MM.1S (cell line): ENCODE measurements at regions not wholly inside any gene's neighbourhood (a gene's known extent, or its start where the extent isn't known, plus 50 kb on each side); places are given as distances from the start of the nearest gene placed in this dataset.

Experiments
- DNase-seq: peaks from one replicate; pipeline ENCODE4 v3.0.0-alpha.2; 2015
- H2AFZ ChIP-seq: fragments of 300-600 bp; sonication (generic); 2 replicates; pipeline ENCODE4 v1.6.0; 2016; ENCODE audit warnings: antibody characterized with exemption, low read length
- H3F3A ChIP-seq: fragments of 300-600 bp; sonication (generic); 2 replicates; pipeline ENCODE4 v1.6.1; 2016; ENCODE audit warnings: mild to moderate bottlenecking, antibody characterized with exemption, low read length, moderate library complexity, mixed read lengths; ENCODE audit not compliant: insufficient read depth
- H3K27ac ChIP-seq: fragments of 300-600 bp; sonication (generic); 2 replicates; pipeline ENCODE4 v1.5.1; 2016; ENCODE audit warnings: mild to moderate bottlenecking, low read length
- H3K27me3 ChIP-seq: fragments of 300-600 bp; sonication (generic); replicated peaks from 2 replicates; pipeline ENCODE4 v1.6.0; 2016; ENCODE audit warnings: low read length; ENCODE audit not compliant: insufficient read depth
- H3K36me3 ChIP-seq: fragments of 300-600 bp; sonication (generic); replicated peaks from 2 replicates; pipeline ENCODE4 v1.6.1; 2016; ENCODE audit warnings: mild to moderate bottlenecking, low read length, mixed read lengths; ENCODE audit not compliant: insufficient read depth
- H3K4me1 ChIP-seq: fragments of 300-600 bp; sonication (generic); 2 replicates; pipeline ENCODE4 v1.6.1; 2016; ENCODE audit warnings: low read length, mixed read lengths
- H3K4me2 ChIP-seq: fragments of 300-600 bp; sonication (generic); 2 replicates; pipeline ENCODE4 v1.6.0; 2016; ENCODE audit warnings: low read depth, low read length
- H3K4me3 ChIP-seq: fragments of 300-600 bp; sonication (generic); 2 replicates; pipeline ENCODE4 v1.5.1; 2016; ENCODE audit warnings: low read length, mixed read lengths
- H3K79me2 ChIP-seq: fragments of 300-600 bp; sonication (generic); 2 replicates; pipeline ENCODE4 v1.6.1; 2016; ENCODE audit warnings: mixed run types, low read length, mixed read lengths
- H3K9ac ChIP-seq: fragments of 300-600 bp; sonication (generic); 2 replicates; pipeline ENCODE4 v1.6.1; 2016; ENCODE audit warnings: low read length, mixed read lengths
- H3K9me2 ChIP-seq: fragments of 300-600 bp; sonication (generic); replicated peaks from 2 replicates; pipeline ENCODE4 v1.6.1; 2016; ENCODE audit warnings: mild to moderate bottlenecking, low read length, mixed read lengths; ENCODE audit not compliant: insufficient read depth
- H3K9me3 ChIP-seq: fragments of 300-600 bp; sonication (generic); replicated peaks from 2 replicates; pipeline ENCODE4 v1.6.1; 2016; ENCODE audit warnings: mild to moderate bottlenecking, low read length, mixed read lengths; ENCODE audit not compliant: insufficient read depth
- H4K20me1 ChIP-seq: fragments of 300-600 bp; sonication (generic); 2 replicates; pipeline ENCODE4 v1.6.1; 2016; ENCODE audit warnings: mild to moderate bottlenecking, low read length, moderate library complexity, mixed read lengths; ENCODE audit not compliant: insufficient read depth
- CTCF ChIP-seq: fragments of 300-600 bp; sonication (generic); IDR thresholded peaks from 2 replicates; pipeline ENCODE4 v1.5.1; 2016; ENCODE audit warnings: antibody characterized with exemption, low read length, mixed read lengths
- EZH2 ChIP-seq: fragments of 300-600 bp; sonication (generic); optimal IDR thresholded peaks from 2 replicates; pipeline ENCODE3; 2017; ENCODE audit warnings: low read depth, mild to moderate bottlenecking, antibody characterized with exemption, low read length, mixed read lengths
- EZH2phosphoT487 ChIP-seq: fragments of 300-600 bp; sonication (generic); IDR thresholded peaks from 2 replicates; pipeline ENCODE4 v1.6.1; 2018; ENCODE audit warnings: antibody characterized with exemption, low read length

GRCh38 chr2:144683966-144684365 is 164.0 kb upstream of the ZEB2 start:
- Histone ChIP-seq H3K4me1 (no peaks in the 10 kb centered on the region), H3K4me2 (no peak overlapping the region), H3K79me2 (no peaks in the 10 kb centered on the region), H3K9ac (no peak overlapping the region), H3K9me3 (no peaks in the 10 kb centered on the region), H3K27ac (no peak overlapping the region), H2AFZ (no peak overlapping the region), H3F3A (no peaks in the 10 kb centered on the region), H4K20me1 (no peaks in the 10 kb centered on the region), H3K36me3 (no peaks in the 10 kb centered on the region), H3K9me2 (no peaks in the 10 kb centered on the region), H3K4me3 (no peak overlapping the region), H3K27me3 (no peaks in the 10 kb centered on the region)
- no peak for TF ChIP-seq EZH2
- TF ChIP-seq CTCF, result no peak
- TF ChIP-seq EZH2phosphoT487, result no peak
- no peak for DNase-seq

- Histone ChIP-seq H3K27me3 (no peaks in the 10 kb centered on the region), H3K4me3 (no peak overlapping the region), H3K4me2 (no peak overlapping the region), H3K79me2 (no peaks in the 10 kb centered on the region), H3K4me1 (no peaks in the 10 kb centered on the region), H3K27ac (no peak overlapping the region), H3F3A (no peaks in the 10 kb centered on the region), H4K20me1 (no peaks in the 10 kb centered on the region), H3K9ac (no peak overlapping the region), H3K9me2 (no peaks in the 10 kb centered on the region), H3K36me3 (no peaks in the 10 kb centered on the region), H3K9me3 (no peaks in the 10 kb centered on the region), H2AFZ (no peak overlapping the region)
- DNase-seq, result no peak
- TF ChIP-seq CTCF, result no peak
- TF ChIP-seq EZH2phosphoT487, result no peak
- no peak for TF ChIP-seq EZH2
Observed at GRCh38 chr2:144683107-144683753, 163.3 kb upstream of the ZEB2 start.

GRCh38 chr2:144682248-144682647 is 162.3 kb upstream of the ZEB2 start:
- no peak overlapping the region for H3K27ac ChIP-seq
- no peak overlapping the region for H3K9ac ChIP-seq
- no peaks in the 10 kb centered on the region for H3K4me1 ChIP-seq
- H3F3A ChIP-seq, result no peaks in the 10 kb centered on the region
- no peaks in the 10 kb centered on the region for H3K9me2 ChIP-seq
- no peak overlapping the region for H3K4me2 ChIP-seq
- H3K36me3 ChIP-seq, result no peaks in the 10 kb centered on the region
- no peaks in the 10 kb centered on the region for H3K9me3 ChIP-seq
- no peak overlapping the region for H2AFZ ChIP-seq
- no peaks in the 10 kb centered on the region for H3K79me2 ChIP-seq
- no peak for DNase-seq
- H3K4me3 ChIP-seq, result no peak overlapping the region
- H3K27me3 ChIP-seq, result no peaks in the 10 kb centered on the region
- TF ChIP-seq CTCF (no peak), EZH2 (no peak), EZH2phosphoT487 (no peak)
- H4K20me1 ChIP-seq, result no peaks in the 10 kb centered on the region
